Heart right ventricle (tissue), 16 donors: ENCODE measurements at regions not wholly inside any gene's neighbourhood (a gene's known extent, or its start where the extent isn't known, plus 50 kb on each side); places are given as distances from the start of the nearest gene placed in this dataset.

ENCODE experiments used
- ATAC-seq, 8 donors: fragments of 200-7000 bp; cut with Tn5 transposase; one replicate each; pipeline ENCODE4 v1.9.1; 2020; ENCODE audit warnings: mild to moderate bottlenecking in 8 of 8, moderate library complexity in 8 of 8, moderate number of reproducible peaks in 1 of 8
- DNase-seq, 2 donors: peaks; one replicate each; pipeline ENCODE4 v3.0.0-alpha.2; 2020
- H3K27ac ChIP-seq, 10 donors: fragments of 200-600 bp; sonication (generic) in 2 of 10; one replicate each; pipeline versions ENCODE4 v1.5.0 to v1.8.0; 2020 to 2022; ENCODE audit warnings: mild to moderate bottlenecking in 3 of 10
- H3K27me3 ChIP-seq, 7 donors: fragments of 200-600 bp; one replicate each; pipeline ENCODE4 v1.8.0; 2021 to 2022; ENCODE audit warnings: mild to moderate bottlenecking in 2 of 7
- H3K36me3 ChIP-seq, 9 donors: fragments of 200-600 bp; sonication (generic) in 1 of 9; one replicate each; pipeline versions ENCODE4 v1.5.0 to v1.8.0; 2020 to 2022; ENCODE audit warnings: mild to moderate bottlenecking in 2 of 9
- H3K4me1 ChIP-seq, 9 donors: fragments of 200-600 bp; sonication (generic) in 1 of 9; one replicate each; pipeline versions ENCODE4 v1.5.0 to v1.8.0; 2020 to 2022; ENCODE audit warnings: mild to moderate bottlenecking in 4 of 9
- H3K4me3 ChIP-seq, 10 donors: fragments of 200-600 bp; sonication (generic) in 2 of 10; one replicate each; pipeline versions ENCODE4 v1.5.0 to v1.8.0; 2020 to 2022; ENCODE audit warnings: mild to moderate bottlenecking in 7 of 10, moderate library complexity in 2 of 10
- H3K9me3 ChIP-seq, 11 donors: fragments of 200-600 bp in 10 of 11; sonication (generic) in 2 of 11; one replicate each; pipeline versions ENCODE4 v1.5.0 to v1.8.0; 2013 to 2022; ENCODE audit warnings: mild to moderate bottlenecking in 2 of 11, control low read depth in 1 of 11, moderate library complexity in 1 of 11
- CTCF ChIP-seq, 9 donors: fragments of 200-600 bp; sonication (generic) in 2 of 9; IDR thresholded peaks; one replicate each; pipeline versions ENCODE4 v1.5.0 to v1.8.0; 2021 to 2022; ENCODE audit warnings: antibody characterized with exemption in 9 of 9, mild to moderate bottlenecking in 5 of 9, moderate library complexity in 1 of 9
- WGBS, 2 donors: extraction: QIAGEN DNeasy Blood & Tissue Kit; methylation state at CpG; one replicate each; pipeline ENCODE4 v1.1.7; 2013; ENCODE audit warnings: inconsistent platforms in 1 of 2; 5-methylcytosine and 5-hydroxymethylcytosine counted together
- intact Hi-C, 10 donors: fragments of 100-400 bp; cut with DNase I; formaldehyde crosslinking; loops; one replicate each; pipeline versions ENCODE4 v1.11.1 to v1.14.2; 2022
- donor health status: Arrhythmogenic right ventricular cardiomyopathy.
- donor health status: ischemic (EF 13 %, LVEDD 7.1; RV severe dilation, severe dysfunction).
- donor health status: healthy with polysubstance abuse.
- donor health status: DM: no; HTN: yes; CAD: no.
- donor health status: DM: no; HTN: no; CAD: no.
- donor health status: ischemic (EF 25% LVEDD 6.9; RV normal size, moderate dysfunction).
- donor health status: ischemic (EF 25% LVEDD 5.7; RV mildly dilated, moderate dysfunction).
- donor health status: healthy.
- donor health status: DM: yes; HTN: yes; CAD: no.
- donor health status: Ischemic cardiomyopathy.
- donor health status: ischemic (EF 35%, LVEDD 5.7; RV mildly dilated, moderate dysfunction).
- donor health status: nonischemic (EF 11% LVEDD 7.7; RV severe dilation, severe dysfunction).
- donor health status: DM: yes; HTN: yes; CAD: no.
- donor health status: PGD.
- donor health status: ischemic (EF 29% LVEDD 5.4; RV normal size, mild dysfunction).
- donor health status: nonischemic (EF 23%, LVEDD 6.1; RV moderate dilation, normal function).

GRCh38 chr16:73371584-73372319 is 323.8 kb upstream of the ZFHX3 start:
- DNase-seq (no peak), ATAC-seq (no peak)
- H3K4me1 ChIP-seq = no peaks in the 10 kb centered on the region
- H3K27me3 ChIP-seq = peaks cover 0 to 21% (median 8%) of the 10 kb centered on the region in 7 donors
- no peaks in the 10 kb centered on the region for H3K9me3 ChIP-seq
- H3K27ac ChIP-seq = no peak overlapping the region
- H3K4me3 ChIP-seq = no peak overlapping the region
- TF ChIP-seq CTCF (IDR thresholded peaks at IDR 0.05) = no peak
- H3K36me3 ChIP-seq = no peaks in the 10 kb centered on the region
- intact Hi-C loops = no loop called here
- WGBS, 2 donors = 92 to 97% methylated on average over 9 of the region's 9 CpGs

- 72 to 74% methylated on average over 3 of the region's 3 CpGs for WGBS, 2 donors
- Histone ChIP-seq H3K9me3 (no peaks in the 10 kb centered on the region), H3K4me1 (no peaks in the 10 kb centered on the region), H3K36me3 (no peaks in the 10 kb centered on the region), H3K4me3 (no peak overlapping the region), H3K27ac (no peak overlapping the region), H3K27me3 (peaks cover 0 to 21% (median 8%) of the 10 kb centered on the region in 7 donors)
- no peak for TF ChIP-seq CTCF (IDR thresholded peaks at IDR 0.05)
- ATAC-seq = no peak
- DNase-seq = no peak
- intact Hi-C loops = no loop called here
These were observed 321.9 kb upstream of the ZFHX3 start for GRCh38 chr16:73369851-73370250.

- WGBS, 2 donors = 89 to 95% methylated on average over 4 of the region's 4 CpGs
- H3K27ac ChIP-seq = no peak overlapping the region
- DNase-seq (no peak), ATAC-seq (no peak)
- intact Hi-C loops = no loop called here
- H3K27me3 ChIP-seq = peaks cover 0 to 21% (median 8%) of the 10 kb centered on the region in 7 donors
- no peaks in the 10 kb centered on the region for H3K4me1 ChIP-seq
- H3K4me3 ChIP-seq = no peak overlapping the region
- H3K36me3 ChIP-seq = no peaks in the 10 kb centered on the region
- TF ChIP-seq CTCF (IDR thresholded peaks at IDR 0.05) = no peak
- H3K9me3 ChIP-seq = no peaks in the 10 kb centered on the region
These were observed 320.8 kb upstream of the ZFHX3 start for GRCh38 chr16:73368715-73369114.

GRCh38 chr16:73365016-73365551 is 317.2 kb upstream of the ZFHX3 start:
- intact Hi-C loops = no loop called here
- DNase-seq (peak; percentile 11 to 23), ATAC-seq (no peak)
- H3K9me3 ChIP-seq = peaks cover 0 to 4% (median 0%) of the 10 kb centered on the region in 11 donors
- no peak overlapping the region for H3K27ac ChIP-seq
- 21 to 23% methylated on average over 9 of the region's 9 CpGs for WGBS, 2 donors
- no peaks in the 10 kb centered on the region for H3K4me1 ChIP-seq
- H3K36me3 ChIP-seq = no peaks in the 10 kb centered on the region
- no peak for TF ChIP-seq CTCF (IDR thresholded peaks at IDR 0.05)
- no peak overlapping the region for H3K4me3 ChIP-seq
- H3K27me3 ChIP-seq = peaks cover 0 to 17% (median 0%) of the 10 kb centered on the region in 7 donors
